H7 (cell line): ENCODE measurements at regions not wholly inside any gene's neighbourhood (a gene's known extent, or its start where the extent isn't known, plus 50 kb on each side); places are given as distances from the start of the nearest gene placed in this dataset.

Source experiments
- DNase-seq: peaks from one replicate; pipeline ENCODE4 v3.0.0; 2012
- H3K27me3 ChIP-seq: 2 replicates; pipeline ENCODE4 v1.6.0; 2011; ENCODE audit warnings: mild to moderate bottlenecking, low read length; ENCODE audit not compliant: control insufficient read depth, insufficient read depth
- H3K36me3 ChIP-seq: replicated peaks from 2 replicates; pipeline ENCODE4 v1.5.1; 2011; ENCODE audit warnings: low read length; ENCODE audit not compliant: control insufficient read depth, insufficient read depth
- H3K4me3 ChIP-seq: 2 replicates; pipeline ENCODE4 v1.5.1; 2011; ENCODE audit warnings: low read depth, mild to moderate bottlenecking, control low read depth, low read length, moderate library complexity; ENCODE audit not compliant: insufficient read depth

DNA sequence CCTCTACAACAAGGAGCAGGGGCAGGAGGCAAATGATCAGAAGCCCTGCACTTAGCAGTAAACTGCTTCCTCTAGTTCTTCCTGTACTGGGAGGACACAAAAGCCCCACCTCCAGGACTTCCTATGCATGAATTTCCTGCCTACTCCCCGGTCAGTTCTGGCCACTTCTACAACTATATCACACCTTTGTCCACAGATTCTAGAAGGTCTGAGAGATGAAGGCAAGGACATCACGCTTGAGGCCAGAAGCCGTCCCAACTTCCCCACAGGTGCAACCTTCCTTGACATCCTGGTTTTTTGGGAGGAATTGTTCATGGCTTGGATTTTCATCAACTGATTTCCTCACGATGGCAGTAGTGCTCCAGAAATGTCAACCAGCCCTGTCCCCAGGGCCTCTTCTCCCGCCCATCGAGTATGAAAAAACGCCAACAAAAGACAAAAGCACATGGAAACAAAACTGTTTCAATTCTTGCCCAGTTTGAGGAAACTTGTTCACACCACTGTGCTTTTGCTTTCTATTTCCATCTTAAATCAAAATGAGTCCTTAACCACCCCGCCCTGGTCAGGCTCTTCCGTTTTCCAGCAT, 206.5 kb upstream of the STK26 start:
- peaks cover 23% of the 10 kb centered on the region for H3K36me3 ChIP-seq

DNA sequence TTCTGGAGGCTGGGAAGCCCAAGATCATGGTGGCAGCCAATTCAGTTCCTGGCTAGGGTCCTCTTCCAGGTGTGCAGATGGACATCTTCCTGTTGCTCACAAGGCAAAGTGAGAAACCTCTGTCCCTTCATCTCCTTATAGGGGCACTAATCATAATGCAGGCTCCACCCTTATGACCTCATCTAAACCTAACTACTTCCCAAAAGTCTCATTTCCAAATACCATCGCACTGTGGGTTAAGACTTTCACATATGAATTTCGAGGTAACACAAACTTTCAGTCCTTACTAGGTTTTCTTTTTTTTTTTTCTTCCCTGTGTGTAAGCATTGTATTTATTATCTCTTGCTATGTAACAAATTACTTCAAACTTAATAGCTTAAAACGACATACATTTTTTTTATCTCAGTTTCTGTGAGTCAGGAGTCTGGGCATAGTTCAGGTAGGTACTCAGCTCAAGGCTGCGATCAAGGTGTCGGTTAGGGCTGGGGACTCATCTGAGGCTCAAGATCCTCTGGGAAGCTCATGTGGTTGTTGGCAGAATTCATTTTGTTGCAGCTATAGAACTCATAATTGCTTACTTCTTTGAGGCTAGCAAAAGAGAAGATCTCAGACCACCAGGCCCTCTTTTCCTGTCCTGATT, 204.7 kb upstream of the STK26 start:
- Histone ChIP-seq H3K36me3 (peaks cover 33% of the 10 kb centered on the region), H3K27me3 (peaks cover 2% of the 10 kb centered on the region; the same call in 1 of the 2 replicates), H3K4me3 (no peak overlapping the region)
- DNase-seq = no peak

More for the DNA sequence above, 206.5 kb upstream of the STK26 start:
- no peak overlapping the region for H3K4me3 ChIP-seq
- DNase-seq = no peak
- H3K27me3 ChIP-seq = peaks cover 2% of the 10 kb centered on the region; the same call in 1 of the 2 replicates

DNA sequence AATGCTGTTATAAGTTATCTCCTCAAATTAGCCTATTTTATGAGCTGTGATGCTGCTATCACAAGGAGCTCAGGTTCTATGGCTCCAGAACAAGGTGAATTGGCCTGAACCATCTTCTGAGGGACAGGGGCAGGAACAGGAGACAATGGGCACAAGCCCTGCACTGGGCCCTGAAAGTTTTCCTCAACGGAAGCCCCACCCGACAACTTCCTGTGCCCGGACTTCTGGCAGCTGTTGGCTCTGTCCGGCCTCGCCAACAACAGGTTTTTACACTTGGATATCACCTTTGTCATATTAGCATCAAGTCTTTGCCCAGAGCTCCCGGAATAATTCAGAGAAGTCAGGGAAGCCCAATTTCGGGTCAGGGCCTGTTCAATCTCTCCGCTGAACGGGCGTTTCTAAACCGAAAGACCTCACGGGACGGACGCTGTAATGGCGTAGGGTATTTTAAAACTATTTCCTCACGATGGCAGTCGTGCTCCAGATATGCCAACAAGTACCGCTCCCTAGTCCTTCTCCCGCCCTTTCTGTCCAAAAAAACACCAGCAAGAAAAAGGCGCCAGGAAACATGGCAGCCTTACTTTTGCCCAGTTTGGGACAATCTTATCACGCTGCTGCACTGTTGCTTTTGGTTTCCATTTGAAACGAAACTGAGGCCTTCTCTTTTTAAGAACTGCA, 201.0 kb upstream of the STK26 start:
- Histone ChIP-seq H3K36me3 (peaks cover 45% of the 10 kb centered on the region), H3K27me3 (peaks cover 2% of the 10 kb centered on the region; the same call in 1 of the 2 replicates), H3K4me3 (no peak overlapping the region)
- DNase-seq = no peak

DNA sequence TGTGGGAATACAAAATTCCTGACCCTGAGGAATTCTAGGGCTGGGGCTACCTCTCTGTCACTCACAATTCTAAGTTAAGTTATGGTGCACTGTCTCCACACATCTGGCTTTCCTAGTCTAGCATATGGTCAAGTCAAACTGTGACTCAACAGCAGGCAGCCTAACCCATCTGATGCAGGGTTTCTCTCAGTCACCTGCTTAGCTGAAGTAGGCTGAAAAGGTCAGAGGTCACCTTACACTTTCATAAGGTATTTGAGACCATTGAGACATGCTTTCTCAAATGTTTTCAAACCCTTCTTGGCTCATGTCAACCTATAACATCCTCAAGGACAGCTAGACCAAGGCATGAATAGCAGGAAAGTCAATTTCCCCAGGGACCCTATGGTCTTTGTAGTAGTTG, 196.5 kb upstream of the STK26 start:
- Histone ChIP-seq H3K4me3 (no peak overlapping the region), H3K27me3 (no peaks in the 10 kb centered on the region), H3K36me3 (peaks cover 27% of the 10 kb centered on the region)
- no peak for DNase-seq

DNA sequence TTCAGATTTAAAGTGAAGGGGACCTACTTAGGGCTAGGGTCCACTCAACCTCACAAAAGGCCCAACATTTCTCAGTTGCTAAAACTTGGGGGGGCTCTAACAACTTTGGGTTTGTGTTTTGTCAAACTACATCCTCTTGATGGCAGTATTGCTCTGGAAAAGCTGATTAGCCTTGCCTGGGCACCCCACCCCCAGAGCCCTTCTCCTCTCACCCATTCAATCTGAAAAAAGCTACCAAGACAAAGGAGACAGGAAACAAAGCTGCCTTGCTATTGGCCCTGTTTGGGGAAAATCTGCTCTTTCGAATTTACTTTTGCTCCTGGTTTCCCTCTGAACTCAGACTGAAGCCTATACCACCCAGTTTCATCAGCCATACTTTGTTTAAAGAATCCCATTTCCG, 195.2 kb upstream of the STK26 start:
- Histone ChIP-seq H3K27me3 (no peaks in the 10 kb centered on the region), H3K4me3 (peak overlapping the region; percentile 69), H3K36me3 (peaks cover 16% of the 10 kb centered on the region)
- peak; percentile 59 for DNase-seq

DNA sequence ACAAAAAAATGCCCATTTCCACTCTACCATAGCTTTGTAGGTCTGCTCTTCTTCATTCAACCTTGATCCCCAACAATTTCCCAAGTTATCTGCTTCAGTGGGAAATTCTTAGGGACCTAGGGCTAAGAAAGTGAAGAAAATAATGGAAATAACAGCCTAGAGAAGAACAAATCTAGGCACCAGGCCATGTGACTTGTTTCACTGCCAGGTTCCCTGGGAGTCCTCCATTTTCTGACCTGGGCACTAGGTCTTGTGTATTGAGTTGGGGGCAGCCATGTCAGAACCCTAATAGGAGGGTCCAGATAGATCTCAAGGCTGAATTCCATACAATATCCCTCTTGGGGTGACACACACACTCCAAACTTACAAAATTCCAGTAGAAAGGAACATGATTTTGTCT, 194.6 kb upstream of the STK26 start:
- DNase-seq = no peak
- Histone ChIP-seq H3K36me3 (peaks cover 16% of the 10 kb centered on the region), H3K4me3 (peak overlapping the region; percentile 69), H3K27me3 (no peaks in the 10 kb centered on the region)

DNA sequence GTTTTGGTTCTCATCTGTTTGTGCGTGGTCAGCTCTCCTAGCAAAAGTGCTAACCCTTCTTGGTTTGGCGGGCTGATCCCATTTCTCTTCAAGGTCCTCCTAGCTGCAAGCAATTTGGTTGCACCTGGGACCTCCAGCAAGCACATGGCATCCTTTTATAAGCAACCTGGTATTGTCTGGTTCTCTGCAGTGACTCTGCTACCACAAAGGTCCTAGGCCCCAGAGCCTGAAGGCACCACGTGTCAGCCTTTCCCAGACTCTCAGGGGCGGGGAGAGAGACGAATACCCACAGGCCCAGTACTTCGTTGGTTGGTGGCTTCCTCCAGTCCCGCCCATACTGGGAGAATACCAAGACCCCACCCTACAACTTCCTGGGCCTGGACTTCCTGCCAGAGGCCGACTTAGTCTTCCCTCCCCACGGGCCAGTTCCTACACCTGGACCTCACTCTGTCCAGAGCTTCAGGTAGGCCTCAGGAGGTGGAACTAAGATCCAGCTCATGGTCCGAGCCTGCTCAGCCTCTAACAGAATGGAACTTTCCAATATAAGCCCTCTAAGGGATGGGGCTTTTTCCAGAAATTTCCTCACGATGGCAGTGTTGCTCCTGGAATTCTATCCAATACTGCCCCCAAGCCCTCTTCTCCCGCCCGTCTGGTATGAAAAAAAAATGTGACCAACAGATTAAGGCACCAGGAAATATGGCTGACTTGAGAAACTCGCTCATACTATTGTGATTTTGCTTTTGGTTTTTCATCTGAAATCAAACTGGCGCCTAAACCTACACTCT, 192.5 kb upstream of the STK26 start:
- H3K4me3 ChIP-seq = peak overlapping the region; percentile 69
- H3K36me3 ChIP-seq = peaks cover 4% of the 10 kb centered on the region
- DNase-seq = peak; percentile 52
- H3K27me3 ChIP-seq = no peaks in the 10 kb centered on the region

DNA sequence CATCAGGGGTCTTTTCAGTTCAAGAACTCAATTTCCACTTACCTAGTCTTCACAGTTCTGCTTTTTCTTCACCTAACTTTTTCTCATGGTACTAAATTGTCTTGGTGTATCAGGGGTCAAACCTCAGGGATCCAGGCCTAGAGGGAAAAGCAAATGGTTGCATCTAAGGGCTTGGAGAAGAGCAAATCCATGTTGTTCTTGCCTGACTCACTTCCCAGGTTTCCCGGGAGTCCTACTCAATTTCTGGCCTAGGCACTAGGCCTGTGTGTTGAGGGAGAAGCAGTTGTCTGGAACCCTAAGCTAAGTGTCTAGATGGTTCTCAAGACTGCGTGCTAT, 191.9 kb upstream of the STK26 start:
- H3K4me3 ChIP-seq = peak overlapping the region; percentile 69
- peaks cover 3% of the 10 kb centered on the region for H3K36me3 ChIP-seq

DNA sequence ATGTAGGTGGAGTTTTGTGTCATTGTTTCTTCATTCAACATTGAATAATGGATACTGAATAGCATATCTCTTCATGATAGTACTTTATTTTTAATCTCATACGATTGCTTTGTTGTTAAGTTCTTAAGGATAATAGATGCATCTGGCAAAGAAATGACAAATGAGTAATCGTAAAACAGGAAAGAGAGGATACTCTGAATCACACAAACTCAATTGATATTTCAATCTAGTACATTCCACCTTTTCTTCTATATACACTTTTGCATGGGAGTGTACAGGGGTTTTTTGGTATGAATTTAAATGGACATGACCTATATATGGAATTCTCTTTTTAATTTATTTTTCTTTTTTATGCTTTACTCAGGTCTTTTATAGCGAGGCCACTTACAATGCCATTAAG, 186.9 kb upstream of the STK26 start:
- no peak for DNase-seq
- no peaks in the 10 kb centered on the region for H3K27me3 ChIP-seq
- H3K4me3 ChIP-seq = no peak overlapping the region
- no peaks in the 10 kb centered on the region for H3K36me3 ChIP-seq

More for the DNA sequence above, 191.9 kb upstream of the STK26 start:
- DNase-seq = no peak
- H3K27me3 ChIP-seq = no peaks in the 10 kb centered on the region

DNA sequence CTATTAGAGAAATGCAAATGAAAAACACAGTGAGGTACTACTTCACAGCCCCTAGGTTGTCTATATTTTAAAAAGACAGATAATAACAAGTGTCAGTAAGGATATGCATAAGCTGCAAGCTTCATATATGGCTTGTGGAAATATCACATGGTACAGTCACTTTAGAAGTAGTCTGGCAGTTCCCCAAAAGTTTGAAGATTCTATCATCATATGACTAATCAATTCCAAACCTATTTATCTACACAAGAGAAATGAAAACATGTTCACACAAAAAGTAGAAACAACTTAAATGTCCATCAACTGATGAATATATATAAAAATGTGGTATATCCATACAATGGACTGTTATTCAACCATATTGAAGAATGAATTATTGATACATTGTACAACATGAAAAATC, 185.8 kb upstream of the STK26 start:
- Histone ChIP-seq H3K4me3 (no peak overlapping the region), H3K27me3 (no peaks in the 10 kb centered on the region), H3K36me3 (no peaks in the 10 kb centered on the region)
- DNase-seq = no peak

DNA sequence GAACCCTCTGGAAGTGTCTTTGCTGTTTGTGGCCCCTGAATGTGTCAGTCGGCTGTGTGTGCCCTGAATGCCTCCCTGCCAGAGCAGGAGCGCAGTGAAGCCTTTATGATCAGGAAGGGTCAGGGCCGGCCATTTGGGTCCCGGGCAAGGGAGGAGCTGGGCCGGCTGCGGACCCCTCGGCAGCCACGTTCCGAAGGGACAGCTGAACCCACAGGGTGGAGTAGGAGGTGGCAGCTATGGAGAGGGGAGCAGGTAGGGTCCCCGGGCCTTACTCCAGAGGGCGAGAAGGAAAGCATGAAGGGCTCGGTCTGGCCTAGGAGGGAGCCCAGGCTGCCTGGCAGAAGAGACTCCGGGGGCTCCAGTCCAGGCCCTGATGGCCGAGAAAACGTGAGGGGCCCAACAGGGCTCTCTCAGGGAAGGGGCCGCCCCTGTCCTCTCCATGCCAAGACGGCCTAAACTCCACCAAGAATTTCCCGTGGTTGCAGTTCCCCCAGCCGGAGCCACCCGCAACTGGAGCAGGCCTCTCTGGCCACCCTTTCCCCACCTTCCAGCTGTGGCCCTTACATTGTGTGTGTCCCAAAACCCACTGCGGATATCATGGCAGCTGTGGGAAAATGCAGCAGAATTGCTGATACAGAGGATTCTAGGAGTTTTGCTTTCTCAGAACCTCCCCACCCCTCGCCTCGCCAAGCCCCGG, 182.2 kb upstream of the STK26 start:
- no peak for DNase-seq

DNA sequence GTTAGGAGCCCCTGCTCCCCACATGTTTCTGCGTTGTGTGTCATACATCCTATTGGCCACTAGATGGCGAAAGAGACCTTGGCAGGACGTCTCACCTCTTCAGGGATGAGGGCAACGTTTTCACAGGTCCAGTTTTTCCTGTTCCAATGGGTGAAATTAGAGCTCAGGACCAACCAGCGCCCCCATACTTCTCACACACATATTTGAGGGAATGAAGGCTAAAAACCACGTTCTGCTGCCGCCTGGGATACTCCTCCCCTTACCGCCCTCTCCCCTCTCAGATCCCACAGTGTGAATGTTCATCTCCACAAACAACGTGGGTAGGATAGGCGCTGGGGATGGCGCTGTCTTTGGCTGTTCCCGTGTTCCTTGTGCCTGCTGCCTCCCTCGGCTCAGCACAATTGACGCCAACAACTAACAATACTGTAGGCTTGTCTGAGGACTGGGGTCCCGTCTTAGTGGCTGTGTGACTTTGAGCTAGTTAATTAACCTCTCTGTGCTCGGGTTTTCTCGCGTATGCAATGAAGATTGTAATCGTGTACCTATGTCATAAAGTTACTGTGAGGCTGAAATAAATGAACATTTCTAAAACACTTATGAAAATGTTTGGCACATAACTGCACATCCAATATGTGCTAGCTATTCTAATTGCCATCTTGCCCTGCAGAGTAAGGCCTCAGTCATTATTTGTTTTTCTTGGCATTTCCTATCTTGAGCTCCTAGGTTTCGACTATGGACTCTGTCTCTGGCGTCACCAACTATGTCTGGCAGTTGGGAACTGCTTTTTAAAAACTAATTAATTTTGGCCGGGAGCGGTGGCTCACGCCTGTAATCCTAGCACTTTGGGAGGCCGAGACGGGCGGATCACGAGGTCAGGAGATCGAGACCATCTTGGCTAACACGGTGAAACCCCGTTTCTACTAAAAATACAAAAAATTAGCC, 181.3 kb upstream of the STK26 start:
- no peaks in the 10 kb centered on the region for H3K36me3 ChIP-seq
- no peak overlapping the region for H3K4me3 ChIP-seq
- H3K27me3 ChIP-seq = no peaks in the 10 kb centered on the region
- DNase-seq = peak; percentile 84

More for the DNA sequence above, 182.2 kb upstream of the STK26 start:
- Histone ChIP-seq H3K4me3 (no peak overlapping the region), H3K27me3 (no peaks in the 10 kb centered on the region), H3K36me3 (no peaks in the 10 kb centered on the region)

DNA sequence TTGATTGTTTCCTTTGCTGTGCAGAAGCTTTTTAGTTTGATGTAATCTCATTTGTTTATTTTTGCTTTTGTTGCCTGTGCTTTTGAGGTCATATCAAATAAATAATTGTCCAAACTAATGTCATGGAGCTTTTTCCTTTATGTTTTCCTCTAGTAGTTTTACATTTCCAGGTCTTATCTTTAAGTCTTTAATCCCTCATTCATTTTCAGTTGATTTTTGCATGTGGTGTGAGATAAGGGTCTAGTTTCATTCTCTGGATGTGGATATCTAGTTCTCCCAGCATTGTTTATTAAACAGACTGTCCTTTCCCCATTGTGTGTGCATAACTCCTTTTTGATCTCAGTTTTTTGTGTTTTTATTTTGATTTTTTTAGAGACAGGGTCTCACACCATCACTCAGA, 179.1 kb upstream of the STK26 start:
- H3K27me3 ChIP-seq = no peaks in the 10 kb centered on the region
- no peaks in the 10 kb centered on the region for H3K36me3 ChIP-seq
- H3K4me3 ChIP-seq = no peak overlapping the region
- DNase-seq = no peak
